SH-SY5Y (cell line): ENCODE measurements at regions not wholly inside any gene's neighbourhood (a gene's known extent, or its start where the extent isn't known, plus 50 kb on each side); places are given as distances from the start of the nearest gene placed in this dataset.

Experiments used
- GATA2 ChIP-seq: IDR thresholded peaks from 2 replicates; pipeline ENCODE4 v1.6.1; 2011; ENCODE audit warnings: mild to moderate bottlenecking, low read depth, low read length
- GATA3 ChIP-seq: IDR thresholded peaks from 2 replicates; pipeline ENCODE4 v1.6.1; 2011; ENCODE audit warnings: low read depth, mild to moderate bottlenecking, low read length, moderate library complexity

GRCh38 chr2:65896446-65896845, 464.0 kb upstream of the SPRED2 start:
- TF ChIP-seq GATA2 (no peak), GATA3 (no peak)
